ENCODE measurements at regions not wholly inside any gene's neighbourhood (a gene's known extent, or its start where the extent isn't known, plus 50 kb on each side); places are given as distances from the start of the nearest gene placed in this dataset.

GRCh38 chr22:22384267-22384666, 124.3 kb downstream of the ZNF280B start:
- DNase-seq = no peak
- no peak overlapping the region for H3K9ac ChIP-seq (ENCODE audit: insufficient read depth in 1 of 2, low read length in 2 of 2)
- ATAC-seq (ENCODE audit: insufficient read depth, low FRiP score) = no peak

GRCh38 chr22:22384668-22385244, 123.8 kb downstream of the ZNF280B start:
- peaks cover 0 to 15% (median 0%) of the 10 kb centered on the region in 3 donors for H3K27me3 ChIP-seq (ENCODE audit: control insufficient read depth in 3 of 3, insufficient read depth in 3 of 3, low read length in 2 of 3)
- no peak overlapping the region for H3K4me3 ChIP-seq
- ATAC-seq (ENCODE audit: insufficient read depth, low FRiP score) (no peak), DNase-seq (no peak)
- H3K4me1 ChIP-seq (ENCODE audit: control insufficient read depth in 5 of 5, insufficient read depth in 5 of 5, low read length in 5 of 5) = no peaks in the 10 kb centered on the region
- no peak for TF ChIP-seq CTCF (IDR thresholded peaks at IDR 0.05; ENCODE audit: control extremely low read depth, extremely low read depth)
- WGBS, 2 donors = 69 to 77% methylated on average over 2 of the region's 2 CpGs
- no peak overlapping the region for H3K9ac ChIP-seq (ENCODE audit: insufficient read depth in 1 of 2, low read length in 2 of 2)
- no peaks in the 10 kb centered on the region for H3K9me3 ChIP-seq (ENCODE audit: control insufficient read depth in 4 of 4, insufficient read depth in 3 of 4, low read length in 3 of 4)
- H3K27ac ChIP-seq (ENCODE audit: low read depth in 1 of 2, low read length in 1 of 2) = no peak overlapping the region
- H3K36me3 ChIP-seq (ENCODE audit: control insufficient read depth in 4 of 4, insufficient read depth in 4 of 4, low read length in 4 of 4) = no peaks in the 10 kb centered on the region

More at GRCh38 chr22:22384267-22384666, 124.3 kb downstream of the ZNF280B start:
- no peak overlapping the region for H3K4me3 ChIP-seq
- H3K27ac ChIP-seq (ENCODE audit: low read depth in 1 of 2, low read length in 1 of 2) = no peak overlapping the region
- no peaks in the 10 kb centered on the region for H3K36me3 ChIP-seq (ENCODE audit: control insufficient read depth in 4 of 4, insufficient read depth in 4 of 4, low read length in 4 of 4)
- WGBS, 2 donors = 32 to 66% methylated on average over 3 of the region's 3 CpGs
- H3K27me3 ChIP-seq (ENCODE audit: control insufficient read depth in 3 of 3, insufficient read depth in 3 of 3, low read length in 2 of 3) = peaks cover 0 to 15% (median 0%) of the 10 kb centered on the region in 3 donors
- no peaks in the 10 kb centered on the region for H3K9me3 ChIP-seq (ENCODE audit: control insufficient read depth in 4 of 4, insufficient read depth in 3 of 4, low read length in 3 of 4)
- TF ChIP-seq CTCF (IDR thresholded peaks at IDR 0.05; ENCODE audit: control extremely low read depth, extremely low read depth) = no peak
- H3K4me1 ChIP-seq (ENCODE audit: control insufficient read depth in 5 of 5, insufficient read depth in 5 of 5, low read length in 5 of 5) = no peaks in the 10 kb centered on the region

- no peak for DNase-seq
- Histone ChIP-seq H3K27ac (ENCODE audit: low read depth in 1 of 2, low read length in 1 of 2) (no peak overlapping the region), H3K9ac (ENCODE audit: insufficient read depth in 1 of 2, low read length in 2 of 2) (no peak overlapping the region), H3K9me3 (ENCODE audit: control insufficient read depth in 4 of 4, insufficient read depth in 3 of 4, low read length in 3 of 4) (peaks cover 0 to 2% (median 0%) of the 10 kb centered on the region in 4 donors), H3K4me3 (no peak overlapping the region), H3K4me1 (ENCODE audit: control insufficient read depth in 5 of 5, insufficient read depth in 5 of 5, low read length in 5 of 5) (no peaks in the 10 kb centered on the region), H3K27me3 (ENCODE audit: control insufficient read depth in 3 of 3, insufficient read depth in 3 of 3, low read length in 2 of 3) (peaks cover 0 to 13% (median 0%) of the 10 kb centered on the region in 3 donors), H3K36me3 (ENCODE audit: control insufficient read depth in 4 of 4, insufficient read depth in 4 of 4, low read length in 4 of 4) (no peaks in the 10 kb centered on the region)
- TF ChIP-seq CTCF (IDR thresholded peaks at IDR 0.05; ENCODE audit: control extremely low read depth, extremely low read depth) = no peak
- ATAC-seq (ENCODE audit: insufficient read depth, low FRiP score) = no peak
- WGBS, 2 donors = 45 to 62% methylated on average over 10 of the region's 10 CpGs
These were observed 121.7 kb downstream of the ZNF280B start for GRCh38 chr22:22386602-22387385.
